GM20000 (cell line): ENCODE measurements at regions not wholly inside any gene's neighbourhood (a gene's known extent, or its start where the extent isn't known, plus 50 kb on each side); places are given as distances from the start of the nearest gene placed in this dataset.

Experiments
- DNase-seq: peaks from one replicate; pipeline ENCODE4 v3.0.0; 2012; ENCODE audit warnings: low spot score
- CTCF ChIP-seq: IDR thresholded peaks from 2 replicates; pipeline ENCODE4 v1.5.1; 2012; ENCODE audit warnings: mild to moderate bottlenecking, control low read depth; ENCODE audit errors: extremely low read depth, missing control alignments

GRCh38 chr14:98114122-98114895 lies 1157.7 kb downstream of the BCL11B start:
- TF ChIP-seq CTCF: no peak
- no peak for DNase-seq

GRCh38 chr14:98114946-98115345 lies 1157.1 kb downstream of the BCL11B start:
- DNase-seq: no peak
- TF ChIP-seq CTCF: no peak

- no peak for DNase-seq
- no peak for TF ChIP-seq CTCF
Measured at GRCh38 chr14:98118749-98119148, 1153.2 kb downstream of the BCL11B start.

GRCh38 chr14:98119739-98120138 lies 1152.3 kb downstream of the BCL11B start:
- no peak for TF ChIP-seq CTCF
- DNase-seq: no peak

- TF ChIP-seq CTCF: no peak
Measured at GRCh38 chr14:98120831-98121464, 1151.0 kb downstream of the BCL11B start.

GRCh38 chr14:98122527-98122926 lies 1149.5 kb downstream of the BCL11B start:
- TF ChIP-seq CTCF: no peak
- no peak for DNase-seq

More at GRCh38 chr14:98120831-98121464, 1151.0 kb downstream of the BCL11B start:
- no peak for DNase-seq

GRCh38 chr14:98130691-98131090 lies 1141.3 kb downstream of the BCL11B start:
- no peak for DNase-seq
- TF ChIP-seq CTCF: no peak
